ENCODE measurements at regions not wholly inside any gene's neighbourhood (a gene's known extent, or its start where the extent isn't known, plus 50 kb on each side); places are given as distances from the start of the nearest gene placed in this dataset.

DNA sequence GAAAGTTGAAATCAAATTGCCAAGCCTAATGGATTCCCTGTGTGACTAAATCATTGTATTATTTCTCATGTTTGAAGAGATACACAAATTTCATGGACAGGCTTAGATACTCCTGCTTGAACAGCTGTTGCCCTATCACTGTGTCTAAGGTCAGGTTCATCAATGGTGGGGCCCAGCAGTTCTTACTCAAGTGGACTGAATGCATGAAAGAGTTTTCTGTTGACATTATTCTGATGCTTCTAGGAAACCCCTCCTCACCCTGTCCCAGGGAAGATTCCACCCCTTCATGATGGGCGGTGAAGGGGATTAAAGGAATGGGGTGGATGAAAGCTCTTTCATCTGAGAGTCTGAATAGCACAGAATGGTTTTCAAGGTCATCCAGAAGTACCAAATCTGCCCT is 148.8 kb downstream of the INO80D start:
- DNase-seq (no peak), ATAC-seq (no peak)

DNA sequence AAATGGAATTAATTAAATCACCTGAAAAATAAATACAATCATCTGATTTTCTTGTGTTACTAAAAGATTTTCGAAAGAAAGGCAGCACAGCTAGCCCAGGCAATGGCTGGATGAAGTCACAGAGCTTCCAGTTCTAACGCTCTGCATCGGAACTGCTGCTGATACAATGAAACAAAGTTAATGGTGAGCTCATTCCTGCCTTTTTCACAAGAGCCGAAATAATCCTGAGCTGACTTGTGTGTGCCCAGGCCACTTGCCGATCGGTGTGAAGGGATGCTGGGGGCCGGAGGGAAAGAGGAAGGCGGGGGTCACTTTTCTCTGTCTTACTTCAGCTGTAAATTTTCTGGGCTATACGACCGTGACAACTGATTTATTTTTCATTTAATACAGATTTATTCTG is 149.5 kb downstream of the INO80D start:
- DNase-seq (no peak), ATAC-seq (no peak)

DNA sequence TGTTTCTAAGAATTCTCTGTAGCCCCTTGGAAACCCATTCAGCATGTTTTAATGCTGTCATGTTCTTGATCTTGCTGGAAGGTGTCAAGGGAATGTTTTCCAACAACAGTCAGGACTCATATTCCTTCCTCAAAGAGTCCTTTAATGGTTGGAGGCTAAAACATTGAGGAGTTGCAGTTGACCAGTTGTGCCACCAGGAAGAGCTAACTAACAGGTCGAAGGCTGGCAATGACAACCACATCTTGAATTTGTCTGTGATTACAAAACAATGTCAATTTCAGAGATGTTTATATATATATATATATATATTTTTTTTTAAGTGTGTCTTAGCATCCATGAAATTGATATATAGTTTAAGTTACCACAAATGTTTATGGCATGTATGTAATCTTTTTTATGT is 151.5 kb downstream of the INO80D start:
- no peak for ATAC-seq
- DNase-seq: no peak

DNA sequence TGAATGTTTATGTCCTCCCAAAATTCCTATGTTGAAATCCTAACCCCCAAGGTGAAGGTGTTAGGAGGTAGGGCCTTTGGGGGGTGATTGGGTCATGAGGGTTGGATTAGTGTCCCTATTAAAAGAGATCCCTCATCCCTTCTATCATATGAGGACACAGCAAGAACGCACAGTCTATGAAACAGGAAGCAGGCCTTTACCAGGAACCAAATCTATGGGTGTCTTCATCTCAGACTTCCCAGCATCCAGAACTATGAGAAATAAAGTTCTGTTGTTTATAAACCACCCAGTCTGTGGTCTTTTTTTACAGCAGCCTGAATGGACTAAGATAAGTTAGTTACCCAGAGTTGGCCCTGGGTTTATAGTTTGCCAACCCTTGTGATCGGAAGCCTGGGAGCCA is 153.1 kb downstream of the INO80D start:
- ATAC-seq: no peak
- no peak for DNase-seq

DNA sequence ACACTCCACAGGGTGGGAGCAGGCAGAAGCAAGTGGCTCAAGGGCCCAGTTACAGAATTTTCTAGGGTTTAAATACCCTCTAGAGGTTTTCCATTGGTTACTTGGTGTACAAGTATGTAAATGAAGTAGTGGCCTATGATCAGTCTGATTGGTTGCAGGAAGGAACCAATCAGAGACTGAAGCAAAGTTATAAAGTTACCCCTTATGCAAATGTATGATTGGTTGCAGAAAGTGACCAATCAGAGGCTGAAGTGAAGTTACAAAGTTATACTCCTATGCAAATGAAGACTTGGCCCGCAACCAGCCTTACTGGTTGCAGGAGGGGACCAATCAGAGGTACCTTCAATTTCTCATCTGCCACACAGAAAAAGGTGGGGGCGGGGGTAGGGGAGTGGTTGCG is 154.6 kb downstream of the INO80D start:
- no peak for ATAC-seq
- no peak for DNase-seq

DNA sequence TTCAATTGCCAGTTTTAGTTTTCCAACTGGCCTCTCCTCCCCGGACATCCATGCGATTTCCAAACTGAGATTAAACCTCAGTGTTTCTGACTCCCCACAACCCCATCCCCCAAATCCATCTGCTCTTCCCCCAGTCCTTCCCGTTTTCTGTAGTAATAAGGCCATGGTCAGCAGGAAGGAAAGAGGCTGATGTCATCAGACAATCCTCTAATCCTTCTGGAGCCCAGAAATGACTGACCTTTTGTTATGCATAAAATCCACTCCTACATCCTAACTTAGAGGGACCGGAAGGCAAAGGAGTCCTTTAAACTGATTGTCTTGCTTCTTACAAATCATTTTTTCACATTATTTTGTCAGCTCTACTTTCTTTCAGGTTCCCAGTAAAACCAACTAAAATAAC is 155.8 kb downstream of the INO80D start:
- no peak for DNase-seq
- ATAC-seq: no peak

DNA sequence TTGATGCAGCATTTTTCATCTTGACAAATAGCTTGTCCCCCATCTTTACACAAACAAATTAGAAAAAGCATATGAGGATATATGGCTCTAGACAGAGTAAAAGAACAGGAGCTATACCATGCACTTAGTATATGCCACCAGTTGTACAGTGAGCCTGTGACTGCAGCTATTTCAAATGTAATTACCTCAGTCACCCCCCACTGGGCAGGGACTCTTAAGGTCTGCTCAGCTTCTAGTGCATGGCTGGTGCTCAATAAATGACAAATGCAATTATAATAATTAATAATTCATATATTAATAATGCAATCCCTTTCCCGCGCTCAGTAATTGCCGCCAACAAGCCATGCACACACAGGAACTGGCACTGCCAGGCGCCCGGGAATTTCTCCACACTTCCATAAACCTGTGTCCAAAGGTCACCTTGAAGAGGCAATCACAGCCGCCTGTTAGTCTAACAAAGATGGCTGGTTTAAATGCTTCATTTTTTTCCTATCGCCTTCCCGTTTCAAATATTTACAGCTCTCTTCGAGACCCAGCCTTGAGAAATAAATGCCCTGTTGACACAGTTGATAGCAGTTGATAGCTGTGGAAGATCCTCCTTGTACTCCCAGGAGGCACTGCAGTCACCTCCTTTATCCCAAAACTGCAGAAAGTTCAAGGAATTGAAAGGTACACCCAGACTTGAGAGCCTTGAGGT is 156.6 kb downstream of the INO80D start:
- ATAC-seq (no peak), DNase-seq (no peak)

DNA sequence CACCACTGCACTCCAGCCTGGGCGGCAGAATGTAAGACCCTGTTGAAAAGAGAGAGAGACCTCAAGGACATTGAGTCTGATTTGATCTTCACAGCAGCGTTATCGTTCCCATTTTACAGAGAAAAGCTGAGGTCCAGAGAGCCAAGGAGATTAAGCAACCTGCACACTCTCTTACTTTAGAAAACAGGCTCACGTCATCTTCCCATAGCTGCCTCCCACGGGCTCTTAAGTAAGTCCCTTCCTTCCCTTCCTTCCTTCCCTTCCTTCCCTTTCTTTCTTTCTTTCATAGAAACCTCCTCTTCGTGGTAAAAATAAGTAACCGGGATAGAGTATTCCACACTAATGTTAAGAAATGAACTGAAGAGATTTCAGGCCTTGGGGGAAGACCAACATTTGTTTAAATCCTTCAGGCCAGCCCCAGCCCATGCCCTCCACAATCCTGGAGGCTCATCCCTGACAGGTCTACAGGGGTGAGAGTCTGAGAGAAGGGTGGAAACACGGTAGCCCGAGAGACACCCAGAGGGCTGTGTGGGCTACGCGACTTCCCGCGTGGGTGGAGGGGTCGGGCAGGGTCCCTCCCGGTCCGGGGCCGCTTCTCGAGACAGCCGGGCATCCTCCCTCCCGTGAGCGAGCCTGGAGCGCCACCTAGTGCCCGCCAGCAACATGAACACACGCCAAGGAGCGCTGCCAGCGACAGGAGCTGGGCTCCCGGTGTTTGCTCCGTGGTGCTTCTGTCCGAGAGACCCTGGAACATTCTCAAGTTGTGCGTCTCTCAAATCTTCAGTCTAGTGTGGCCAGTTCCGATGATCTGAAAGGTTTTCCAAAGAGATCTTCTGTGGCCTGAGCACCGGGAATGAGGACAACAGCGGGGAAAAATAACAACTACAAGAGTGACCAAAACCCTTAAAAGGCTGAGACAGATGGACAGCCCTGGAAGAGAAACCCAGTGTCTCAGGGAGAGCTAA is 160.3 kb downstream of the INO80D start:
- DNase-seq (peak; percentile 85), ATAC-seq (peak; percentile 88)

DNA sequence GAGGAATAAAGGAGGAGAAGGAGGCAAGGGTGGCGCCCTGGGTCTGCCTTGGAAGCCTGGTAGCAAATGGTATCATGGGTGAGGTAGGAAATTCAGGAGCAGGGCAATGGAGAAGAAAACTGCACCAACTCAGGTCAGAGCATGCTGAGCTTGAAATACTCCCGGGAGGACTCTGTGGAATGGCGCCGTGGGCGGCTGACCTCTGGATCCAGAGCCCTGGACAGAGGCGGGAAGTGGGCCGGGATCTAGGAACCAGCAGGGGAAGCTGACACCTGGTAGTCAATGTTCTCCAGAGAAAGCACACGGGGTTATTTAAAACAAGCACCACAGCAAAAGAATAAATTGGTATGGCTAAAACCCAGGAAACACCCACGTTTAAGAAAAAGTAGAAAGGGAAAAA is 161.3 kb downstream of the INO80D start:
- DNase-seq: no peak
- ATAC-seq: no peak

DNA sequence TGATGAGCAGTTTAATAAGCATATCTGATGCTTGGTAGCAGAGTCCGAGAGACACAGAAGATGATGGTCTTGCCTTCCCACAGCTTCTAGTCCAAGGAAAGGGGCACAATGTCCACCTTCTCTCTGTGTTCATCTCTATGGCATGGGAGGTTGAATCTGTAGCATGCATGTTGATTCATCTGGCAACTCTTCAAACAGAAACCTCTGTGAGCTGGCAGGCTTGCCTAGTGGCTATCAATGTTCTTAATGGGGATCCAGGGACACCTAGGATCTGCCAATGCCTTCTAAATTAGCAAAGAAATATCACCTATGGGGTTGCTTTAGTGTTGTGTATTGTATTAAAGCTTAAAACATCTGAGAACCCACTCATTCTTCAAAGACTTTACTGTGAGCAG is 170.8 kb downstream of the INO80D start:
- DNase-seq (no peak), ATAC-seq (no peak)

DNA sequence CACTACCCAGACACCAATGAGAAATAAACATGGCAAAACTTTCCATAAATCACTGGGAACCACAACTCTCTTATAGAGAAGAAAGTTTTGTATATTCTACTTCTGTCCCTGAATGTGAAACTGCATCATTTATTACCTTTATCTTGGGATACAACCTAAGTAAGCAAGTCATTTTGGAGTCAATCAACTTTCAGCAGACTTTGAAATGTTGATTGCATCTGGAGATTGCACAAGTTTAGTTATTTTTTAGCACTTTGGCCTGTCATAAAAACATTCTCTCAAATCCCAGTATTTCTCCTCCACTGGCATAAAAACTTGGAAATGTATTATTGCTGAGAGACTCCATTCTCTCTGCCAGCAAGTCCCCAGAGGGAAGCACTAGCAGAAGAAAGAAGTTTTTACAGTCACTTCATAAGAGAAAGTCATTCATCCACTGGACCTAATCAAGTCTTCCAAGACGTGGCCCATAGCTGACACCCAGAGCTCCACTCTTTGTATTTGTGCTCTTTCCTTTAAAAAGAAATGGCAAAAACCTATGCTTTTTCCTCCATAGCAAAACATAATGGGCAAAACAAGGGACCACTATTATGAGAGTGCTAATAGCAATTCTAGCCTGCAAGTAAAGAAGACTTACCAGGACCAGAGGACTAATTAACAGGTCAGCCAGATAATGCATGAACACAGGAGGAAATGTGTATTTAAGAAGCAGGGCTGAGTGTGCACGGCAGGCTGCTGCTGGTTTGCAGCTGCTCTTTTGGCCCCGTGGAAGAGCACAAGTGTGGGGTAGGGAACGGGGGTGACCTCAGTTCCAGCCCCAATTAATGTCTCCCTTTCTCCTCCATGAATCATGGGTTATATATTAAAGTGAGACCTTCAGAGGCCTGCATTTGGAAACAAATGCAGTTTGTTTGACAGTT is 171.5 kb downstream of the INO80D start:
- DNase-seq: no peak

DNA sequence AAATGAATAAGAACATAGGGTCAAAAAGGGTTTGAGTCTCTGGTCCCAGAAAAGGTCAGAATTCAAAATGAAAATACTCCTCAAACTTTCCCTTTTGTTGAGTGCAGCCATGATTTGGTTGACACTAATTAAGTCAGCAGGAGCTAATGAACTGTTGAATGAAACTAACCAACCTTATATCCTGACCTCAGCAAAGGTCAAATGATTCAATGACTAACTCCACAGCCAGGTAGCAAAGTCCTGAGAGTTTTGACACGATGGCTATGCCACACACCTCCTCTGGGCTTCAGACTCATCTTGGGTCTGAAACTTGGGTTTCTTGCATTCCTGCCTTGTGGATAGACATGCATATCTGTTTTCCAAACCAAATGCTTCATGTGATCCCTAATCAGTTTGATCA is 172.3 kb downstream of the INO80D start:
- DNase-seq (no peak), ATAC-seq (peak; percentile 46)

More for the DNA sequence above, 171.5 kb downstream of the INO80D start:
- no peak for ATAC-seq

DNA sequence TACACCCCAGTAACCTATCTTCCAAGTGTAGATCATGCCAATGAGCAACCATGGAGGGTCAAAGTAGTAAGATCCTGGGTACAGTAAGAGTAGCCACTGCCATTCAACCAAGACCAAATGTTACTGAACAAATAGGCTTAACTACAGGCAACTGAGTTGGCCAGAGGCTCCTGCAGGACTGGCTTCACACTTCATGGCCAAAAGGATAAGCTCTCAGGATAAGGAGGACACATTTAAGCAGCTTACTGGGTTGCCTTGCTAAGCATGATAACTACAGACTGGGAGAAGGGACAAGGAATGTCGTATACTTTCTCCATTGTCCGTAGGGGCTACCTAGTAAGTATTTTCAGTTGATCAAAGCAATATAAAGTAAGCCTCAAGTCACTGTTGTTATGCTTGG is 174.7 kb downstream of the INO80D start:
- DNase-seq (no peak), ATAC-seq (no peak)

DNA sequence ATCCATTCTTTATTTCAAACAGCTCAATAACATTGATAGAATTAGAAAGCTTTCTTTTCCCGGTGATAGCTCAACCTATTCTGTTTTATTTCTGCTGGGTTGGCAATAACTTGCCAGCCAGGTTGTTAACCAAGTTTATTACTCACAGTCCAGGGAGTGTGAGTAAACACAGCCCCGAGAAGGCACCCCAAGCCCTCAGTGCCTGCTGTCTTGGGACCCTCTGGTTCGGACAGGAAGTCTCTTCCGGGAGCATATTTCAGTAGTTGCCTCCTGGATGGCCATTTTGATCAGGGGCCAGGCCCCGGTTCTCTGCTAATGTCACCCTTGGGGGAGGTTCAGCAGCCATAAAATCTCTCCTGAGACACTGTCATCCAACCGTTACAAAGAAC is 176.8 kb downstream of the INO80D start:
- DNase-seq (no peak), ATAC-seq (no peak)

DNA sequence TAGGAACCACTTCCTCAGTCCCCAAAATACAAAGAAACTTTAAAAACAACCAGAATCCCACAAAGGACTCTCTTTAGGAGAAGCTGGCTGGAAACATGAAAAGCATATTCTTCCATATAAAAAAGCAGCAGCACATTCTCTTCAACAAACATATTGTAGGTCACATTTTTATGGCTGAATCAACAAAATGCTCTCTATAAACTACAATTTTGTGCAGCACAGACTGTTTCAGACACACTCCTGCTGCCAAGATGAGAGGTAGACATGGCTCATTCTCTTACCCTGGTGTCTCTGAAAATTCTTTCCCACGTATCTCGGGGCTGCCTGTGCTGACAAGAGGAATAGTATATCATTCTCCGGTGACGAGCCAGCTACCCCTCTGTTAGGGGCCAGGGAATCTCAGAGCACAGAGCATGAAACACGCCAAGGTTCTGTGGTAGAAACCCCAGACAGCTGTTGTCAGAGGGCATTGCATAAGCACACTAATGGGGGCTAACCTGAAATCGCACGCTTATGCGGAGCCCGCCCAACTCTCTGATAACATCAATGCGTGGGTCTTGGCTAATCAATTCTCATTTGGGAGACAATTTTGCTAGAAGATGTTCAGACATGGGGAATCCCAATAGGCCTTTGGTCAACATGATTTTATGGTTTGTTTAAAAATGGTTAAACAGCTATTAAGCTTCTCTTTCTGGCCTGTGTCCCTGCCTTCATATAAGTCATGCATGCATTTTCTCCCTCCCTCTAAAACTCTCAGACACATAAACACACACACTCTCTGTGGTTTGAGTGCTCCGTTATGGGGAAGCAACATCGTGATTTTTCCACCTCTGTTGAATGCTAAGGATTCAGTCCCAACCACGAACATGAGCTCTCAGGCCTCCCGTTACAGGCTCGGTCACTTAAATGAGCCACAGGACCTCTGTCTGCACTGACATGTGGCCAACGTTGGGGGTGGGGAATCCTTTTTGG is 177.5 kb downstream of the INO80D start:
- DNase-seq: no peak
- ATAC-seq: no peak

DNA sequence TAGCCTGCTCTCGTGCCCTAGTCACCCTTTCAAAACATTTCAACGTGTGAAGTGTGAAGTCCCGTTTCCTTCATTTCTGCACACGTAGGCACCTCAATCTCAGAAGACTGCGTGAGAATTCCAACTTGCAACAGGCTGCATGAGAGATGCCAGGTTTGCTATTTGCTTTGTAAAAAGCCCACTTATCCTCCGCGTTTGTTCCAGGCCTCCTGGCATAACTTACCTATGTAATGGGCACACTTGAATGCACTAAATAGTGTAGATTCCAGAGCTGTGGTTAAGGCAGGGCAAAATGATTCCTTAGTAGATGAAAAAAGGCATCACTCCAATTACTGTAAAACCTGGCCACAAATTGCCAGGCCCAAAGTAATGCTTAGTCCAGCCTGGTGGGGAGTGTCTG is 179.6 kb downstream of the INO80D start:
- DNase-seq: no peak
- ATAC-seq: no peak

DNA sequence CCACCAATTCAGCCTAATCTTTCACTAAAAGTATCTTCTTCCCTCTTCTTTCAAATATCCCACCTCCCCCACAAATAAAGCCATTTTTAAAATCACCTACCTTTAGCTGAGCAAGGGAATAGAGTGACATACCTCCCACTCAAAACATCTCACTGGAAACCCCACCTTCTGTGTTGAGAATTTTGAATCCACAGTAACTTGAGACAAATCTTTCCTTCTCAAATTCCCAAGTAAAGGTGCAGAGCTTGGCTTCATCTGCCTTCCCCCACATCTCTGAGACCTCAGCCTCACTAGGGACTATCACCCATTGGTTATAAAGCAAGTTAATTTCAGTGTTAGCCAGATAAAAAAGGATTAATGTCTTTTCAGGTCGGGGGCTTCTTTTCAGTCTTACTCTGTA is 180.4 kb downstream of the INO80D start:
- no peak for ATAC-seq
- no peak for DNase-seq

DNA sequence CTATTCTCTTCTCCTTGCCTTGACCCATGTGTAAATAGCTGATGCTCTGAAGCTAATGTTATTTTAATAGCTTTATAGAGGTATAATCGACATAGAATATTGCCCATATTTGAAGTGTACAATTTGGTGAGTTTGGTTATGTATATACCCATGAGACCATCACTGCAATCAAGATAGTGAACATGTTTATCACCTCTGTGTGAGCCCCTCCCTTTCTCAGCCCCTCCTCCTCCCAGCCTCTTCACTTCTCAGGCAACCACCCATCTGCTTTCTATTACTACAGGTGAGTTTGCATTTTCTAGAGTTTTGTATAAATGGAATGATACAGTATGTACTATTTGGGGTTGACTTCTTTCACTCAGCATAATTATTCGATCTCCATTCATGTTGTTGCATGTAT is 181.1 kb downstream of the INO80D start:
- ATAC-seq: no peak
- no peak for DNase-seq

DNA sequence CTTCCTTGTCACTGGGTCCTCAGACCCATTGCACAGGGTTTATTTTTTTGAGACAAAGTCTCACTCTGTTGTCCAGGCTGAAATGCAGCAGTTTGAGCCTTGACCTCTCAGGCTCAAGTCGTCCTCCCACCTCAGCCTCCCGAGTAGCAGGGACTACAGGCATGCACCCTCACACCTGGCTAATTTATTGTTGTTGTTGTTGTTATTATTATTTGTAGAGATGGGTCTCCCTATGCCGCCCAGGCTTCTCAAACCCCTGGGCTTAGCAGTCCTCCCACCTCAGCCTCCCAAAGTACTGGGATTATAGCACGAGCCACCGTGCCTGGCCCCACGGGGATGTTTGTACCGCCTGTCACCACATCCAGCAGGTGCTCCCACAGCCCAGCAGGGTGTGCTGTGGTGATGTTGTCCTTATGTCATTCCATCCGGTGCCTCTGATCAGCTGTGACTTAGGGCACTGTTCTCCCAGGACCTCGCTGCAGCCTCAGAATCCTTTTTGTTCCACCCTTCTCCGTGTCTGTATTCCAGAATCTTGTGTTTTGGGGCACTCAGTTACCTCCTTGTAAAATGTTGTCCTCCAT is 182.3 kb downstream of the INO80D start:
- ATAC-seq: no peak
- DNase-seq: no peak

DNA sequence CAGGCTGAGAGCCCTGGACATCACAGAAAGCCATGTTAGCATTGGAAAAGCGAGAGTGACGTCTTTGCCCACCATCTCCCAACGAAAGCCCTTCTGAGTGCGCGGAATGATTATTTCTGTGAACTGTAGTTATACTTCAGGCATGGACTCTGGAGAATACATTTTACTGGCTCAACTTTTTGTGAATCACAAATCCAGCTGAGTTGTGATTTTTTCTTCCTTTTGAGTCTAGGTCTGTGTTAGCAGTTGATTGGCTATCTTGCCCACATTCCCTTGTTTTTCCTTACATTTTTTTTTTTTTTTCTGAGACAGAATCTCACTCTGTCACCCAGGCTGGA is 183.1 kb downstream of the INO80D start:
- ATAC-seq: no peak
- DNase-seq: no peak

Data from stimulated activated naive CD8-positive, alpha-beta T cell treated with anti-CD3 and anti-CD28 coated beads, Interleukin-15, Interleukin-2, amounts not matched to agents 100 U/mL and 50 U/mL, for 24 hours (primary cell).